Posterior vena cava (tissue), 2 donors: ENCODE measurements at regions not wholly inside any gene's neighbourhood (a gene's known extent, or its start where the extent isn't known, plus 50 kb on each side); places are given as distances from the start of the nearest gene placed in this dataset.

Experiments used
- DNase-seq: peaks from one replicate; pipeline ENCODE4 v3.0.0-alpha.2; 2020; ENCODE audit warnings: low spot score
- intact Hi-C, 2 donors: fragments of 100-400 bp; cut with DNase I; formaldehyde crosslinking; loops; one replicate each; pipeline versions ENCODE4 v1.14.1 to v1.14.2; 2022 to 2023
- donor health status: DM: yes; HTN: yes; CAD: no.
- donor health status: DM: yes; HTN: yes; CAD: no.

DNA sequence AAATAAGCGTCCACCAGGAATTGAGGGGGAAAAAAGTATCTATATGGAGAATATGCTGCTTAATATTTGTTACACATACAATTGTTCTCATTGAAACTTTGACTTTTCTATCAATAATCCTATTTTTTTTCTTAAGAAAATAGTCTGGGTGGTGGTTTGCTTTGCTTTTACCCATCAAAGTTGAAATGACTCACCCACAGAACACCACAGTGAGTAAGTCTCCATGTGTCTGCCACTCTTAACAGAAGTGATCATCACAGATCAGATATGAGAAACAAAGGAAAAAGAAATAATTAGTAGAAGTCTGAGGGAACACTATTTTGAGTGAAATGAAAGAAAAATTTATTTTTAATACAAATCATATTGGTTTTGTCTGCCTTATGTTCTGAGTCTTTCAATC, 742.8 kb downstream of the CDH9 start:
- intact Hi-C loops, result no loop called here
- DNase-seq, result no peak

DNA sequence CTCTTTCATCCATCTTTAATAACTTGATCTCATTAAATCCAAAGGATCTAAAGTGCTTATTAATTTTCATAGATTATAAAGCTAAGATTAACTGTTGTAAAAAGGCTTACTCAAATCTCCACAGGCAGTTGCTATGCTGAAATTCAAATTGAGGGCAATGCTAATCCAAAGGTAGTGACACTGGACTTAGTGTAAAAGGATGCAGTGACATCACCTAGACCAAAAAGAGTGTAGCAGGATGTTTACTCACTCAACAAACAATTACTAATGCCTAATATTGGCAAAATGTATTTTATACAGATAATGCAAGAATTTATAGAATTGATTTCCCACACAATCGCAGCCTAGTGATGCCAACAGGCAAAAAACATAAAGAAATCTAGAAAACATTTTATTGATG, 756.2 kb downstream of the CDH9 start:
- DNase-seq, result no peak
- intact Hi-C loops, result no loop called here

- intact Hi-C loops, result no loop called here
- no peak for DNase-seq
Observed at GRCh38 chr5:26278078-26278477, 760.3 kb downstream of the CDH9 start.

DNA sequence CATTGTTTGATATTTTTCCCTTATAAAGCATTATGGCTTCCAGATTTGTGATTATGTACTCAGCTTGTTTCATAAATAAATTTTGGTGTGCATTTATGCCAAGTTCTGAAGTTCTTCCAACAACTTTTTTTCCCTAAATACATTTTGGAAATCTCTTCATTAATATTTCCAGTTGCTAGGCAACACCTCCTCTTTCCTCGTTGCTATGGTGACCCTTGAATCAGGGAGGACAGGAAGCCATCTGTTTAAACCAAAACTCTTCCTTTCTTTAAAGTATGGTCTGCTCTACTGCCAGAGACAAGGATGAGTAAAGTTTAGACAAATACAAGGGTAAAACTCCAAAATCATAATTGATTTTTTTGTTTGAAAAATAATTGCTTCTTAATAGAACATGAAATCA, 779.3 kb downstream of the CDH9 start:
- no peak for DNase-seq
- intact Hi-C loops, result no loop called here

DNA sequence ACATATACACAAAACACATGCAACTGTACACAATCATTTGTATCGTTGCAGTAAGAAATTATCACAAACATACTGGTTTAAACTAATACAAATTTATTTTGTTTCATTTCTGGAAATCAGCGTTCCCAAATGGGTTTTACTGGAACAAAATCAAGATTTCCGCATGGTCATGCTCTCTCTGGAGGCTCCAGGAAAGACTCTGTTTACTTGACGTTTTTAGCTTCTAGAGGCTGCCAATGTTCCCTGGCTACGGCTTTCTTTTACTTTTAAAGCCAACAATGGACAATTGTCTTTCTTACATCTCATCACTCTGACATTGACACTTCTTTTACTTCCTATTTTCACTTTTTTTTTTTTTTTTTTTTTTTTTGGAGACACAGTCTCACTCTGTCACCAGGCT, 793.1 kb downstream of the CDH9 start:
- DNase-seq, result no peak
- intact Hi-C loops, result no loop called here

GRCh38 chr5:26239588-26239987, 798.8 kb downstream of the CDH9 start:
- intact Hi-C loops, result no loop called here
- no peak for DNase-seq

DNA sequence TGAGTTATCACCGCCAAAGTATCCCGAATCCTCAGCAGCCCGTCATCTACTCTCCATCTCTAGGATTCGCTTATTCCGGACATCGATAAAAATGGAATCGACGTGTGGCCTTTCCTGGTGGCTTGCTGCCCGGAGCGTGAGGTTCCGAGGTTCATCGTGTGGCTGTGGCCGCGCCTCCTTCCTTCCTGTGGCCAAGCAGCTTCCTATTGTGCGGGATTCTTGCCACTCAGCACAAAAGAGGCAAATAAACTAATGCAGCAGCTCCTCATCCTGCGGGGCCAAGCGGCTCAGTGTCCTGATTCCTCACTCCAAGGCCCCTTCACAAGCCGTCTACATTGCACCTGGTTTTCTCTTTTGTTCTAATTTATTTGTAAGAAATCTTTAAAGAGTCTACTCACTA, 800.9 kb downstream of the CDH9 start:
- DNase-seq, result peak; percentile 67
- intact Hi-C loops, result no loop called here

DNA sequence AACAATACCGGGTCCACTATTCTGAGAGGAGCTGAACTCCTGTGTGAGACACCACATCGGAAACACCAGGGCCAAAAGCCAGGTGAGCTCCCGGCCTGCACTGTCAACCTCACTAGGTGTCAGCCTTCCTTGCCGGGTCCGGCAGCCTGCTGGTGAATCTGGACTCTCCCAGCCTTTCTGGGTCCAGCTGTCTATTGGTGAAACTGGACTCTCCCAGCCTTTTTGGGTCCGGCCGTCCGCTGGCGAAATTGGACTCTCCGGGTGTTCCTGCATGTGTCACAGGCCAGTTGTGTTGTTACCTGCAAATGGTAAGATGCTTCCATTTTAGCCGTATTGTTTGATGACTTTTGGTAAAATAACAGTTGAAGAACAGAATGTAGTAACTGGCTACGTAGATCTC, 801.5 kb downstream of the CDH9 start:
- peak; percentile 68 for DNase-seq
- intact Hi-C loops, result no loop called here

- peak; percentile 50 for DNase-seq
- intact Hi-C loops, result no loop called here
Observed at GRCh38 chr5:26232706-26233105, 805.7 kb downstream of the CDH9 start.

DNA sequence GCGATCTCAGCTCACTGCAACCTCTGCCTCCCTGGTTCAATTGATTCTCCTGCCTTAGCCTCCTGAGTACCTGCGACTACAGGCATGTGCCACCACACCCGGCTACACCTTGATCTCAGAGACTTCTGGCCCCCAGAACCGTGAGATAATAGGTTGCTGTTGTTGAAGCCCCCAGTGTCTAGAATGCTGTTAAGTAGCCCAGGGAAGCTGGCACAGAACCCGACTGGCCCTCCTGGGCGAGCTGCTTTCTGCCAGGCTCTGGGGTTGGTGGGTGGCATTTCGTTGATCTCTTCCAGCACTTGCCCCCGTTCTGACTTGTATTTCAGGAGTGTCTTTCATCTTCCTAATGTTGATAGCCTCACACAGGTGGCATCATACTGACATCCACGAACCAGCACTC, 807.1 kb downstream of the CDH9 start:
- intact Hi-C loops, result no loop called here
- peak; percentile 66 for DNase-seq

GRCh38 chr5:26229848-26230247, 808.5 kb downstream of the CDH9 start:
- intact Hi-C loops, result no loop called here
- DNase-seq, result peak; percentile 65

DNA sequence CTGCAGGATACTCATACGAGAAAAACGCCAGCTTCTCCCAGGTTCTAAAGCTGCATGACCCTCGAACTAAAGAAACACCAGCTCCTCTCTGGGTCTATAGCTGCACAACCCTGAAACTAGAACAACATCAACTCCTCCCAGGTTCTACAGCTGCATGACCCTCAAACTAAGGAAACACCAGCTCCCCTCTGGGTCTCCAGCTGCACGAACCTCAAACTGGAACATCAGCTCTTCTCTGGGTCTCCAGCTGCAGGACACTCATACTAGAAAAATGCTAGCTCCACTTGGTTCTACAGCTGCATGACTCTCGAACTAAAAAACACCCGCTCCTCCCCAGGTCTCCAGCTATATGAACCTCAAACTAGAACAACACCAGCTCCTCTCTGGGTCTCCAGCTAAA, 811.1 kb downstream of the CDH9 start:
- intact Hi-C loops, result no loop called here
- no peak for DNase-seq

DNA sequence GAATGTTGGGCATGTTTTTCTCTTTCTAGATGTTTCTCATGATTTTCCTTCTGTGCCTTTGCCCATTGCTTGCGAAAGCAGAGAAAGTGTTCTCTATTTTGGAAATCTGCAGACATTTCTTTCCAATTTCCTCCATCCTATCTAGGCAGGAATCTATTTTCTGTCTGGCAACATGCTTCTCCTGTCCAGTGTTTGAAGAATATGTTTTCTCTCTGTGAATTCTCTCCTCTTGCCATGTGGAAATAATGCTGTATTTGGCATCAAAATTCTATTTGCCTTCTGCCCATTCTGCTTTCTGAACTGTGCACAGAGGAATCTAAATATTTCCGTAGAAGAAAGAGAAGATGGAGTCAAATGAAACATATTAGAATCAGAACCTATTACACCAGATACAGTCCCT, 833.3 kb downstream of the CDH9 start:
- intact Hi-C loops, result no loop called here

DNA sequence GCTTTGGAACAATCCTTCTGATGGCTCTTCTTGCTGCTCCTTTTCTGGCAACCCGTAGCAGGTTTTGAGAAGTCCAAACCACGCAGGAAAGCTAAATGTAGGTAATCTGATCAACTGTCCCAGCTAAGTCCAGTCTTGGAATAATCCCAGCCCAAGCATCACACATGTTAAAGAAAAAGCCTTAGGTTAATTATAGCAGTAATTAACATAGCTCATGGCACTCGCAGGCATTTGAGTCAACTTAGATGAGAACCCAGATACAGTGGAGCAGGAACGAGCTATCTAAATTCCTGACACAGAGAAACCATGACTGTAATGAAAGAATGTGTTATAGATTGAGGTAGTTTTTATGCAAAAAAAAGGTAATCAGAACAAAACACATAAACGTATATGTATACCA, 844.8 kb downstream of the CDH9 start:
- DNase-seq, result no peak
- intact Hi-C loops, result no loop called here

More for the DNA sequence above, 833.3 kb downstream of the CDH9 start:
- DNase-seq, result no peak

DNA sequence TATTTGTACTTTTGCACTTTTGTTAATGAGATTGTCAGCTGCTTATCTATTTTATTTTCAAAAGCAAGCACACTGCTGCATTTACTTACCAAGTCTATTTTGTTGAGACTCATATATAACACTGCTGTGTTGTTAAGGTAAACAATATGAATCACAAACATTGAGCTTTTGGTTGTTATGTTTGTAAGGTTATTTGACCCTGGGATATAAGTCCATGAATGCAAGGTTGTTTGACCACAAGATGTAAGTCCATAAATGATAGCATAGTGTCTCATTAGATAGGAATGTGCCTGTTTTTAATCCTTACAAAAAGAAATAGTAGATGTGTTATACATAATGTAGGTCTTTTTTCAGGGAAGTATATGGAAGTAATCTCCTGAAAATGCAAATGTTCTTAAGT, 845.9 kb downstream of the CDH9 start:
- intact Hi-C loops, result no loop called here
- DNase-seq, result no peak

DNA sequence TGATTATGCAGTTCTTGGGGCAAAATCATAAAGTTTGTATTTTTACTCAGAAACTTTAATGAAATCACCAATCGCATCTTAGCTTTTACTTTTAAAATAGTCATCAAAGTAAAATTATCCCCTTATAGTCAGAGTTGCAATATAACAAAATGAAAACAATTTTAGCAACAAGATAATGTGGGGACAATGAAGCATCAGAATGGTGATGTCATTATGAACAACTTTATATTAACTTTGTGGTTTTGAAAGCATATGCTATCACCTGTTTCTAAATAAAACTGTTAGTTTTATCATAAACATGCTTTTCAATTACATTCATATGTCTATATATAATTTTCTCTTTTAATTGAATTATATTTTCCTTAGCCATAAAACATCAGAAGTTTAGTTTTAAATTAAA, 856.8 kb downstream of the CDH9 start:
- intact Hi-C loops, result no loop called here
- no peak for DNase-seq

GRCh38 chr5:26148569-26149107, 889.7 kb downstream of the CDH9 start:
- intact Hi-C loops, result no loop called here
- no peak for DNase-seq

- intact Hi-C loops, result no loop called here
Observed at GRCh38 chr5:26143259-26143658, 895.1 kb downstream of the CDH9 start.

DNA sequence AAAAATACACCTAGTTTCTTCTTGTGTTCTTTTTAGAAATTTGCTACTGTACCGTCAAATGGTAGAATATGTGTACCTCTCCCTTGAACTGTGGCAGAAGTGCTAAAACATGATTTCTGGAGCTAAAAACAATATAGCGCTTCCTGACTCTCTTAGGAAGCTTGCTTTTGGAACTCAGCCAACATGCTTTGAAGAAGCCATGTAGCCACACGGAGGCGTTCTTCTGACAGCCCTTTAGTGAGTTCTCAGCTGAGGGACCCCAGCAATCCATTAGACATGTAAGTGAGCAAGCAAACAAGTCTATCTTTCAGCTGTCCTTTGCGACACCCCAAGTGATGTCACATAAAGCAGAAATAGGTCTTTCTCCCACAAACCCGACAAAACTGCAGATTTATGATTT, 917.0 kb downstream of the CDH9 start:
- no peak for DNase-seq
- intact Hi-C loops, result no loop called here

More at GRCh38 chr5:26143259-26143658, 895.1 kb downstream of the CDH9 start:
- no peak for DNase-seq

- intact Hi-C loops, result no loop called here
- DNase-seq, result no peak
Observed at GRCh38 chr5:26104175-26104574, 934.2 kb downstream of the CDH9 start.

DNA sequence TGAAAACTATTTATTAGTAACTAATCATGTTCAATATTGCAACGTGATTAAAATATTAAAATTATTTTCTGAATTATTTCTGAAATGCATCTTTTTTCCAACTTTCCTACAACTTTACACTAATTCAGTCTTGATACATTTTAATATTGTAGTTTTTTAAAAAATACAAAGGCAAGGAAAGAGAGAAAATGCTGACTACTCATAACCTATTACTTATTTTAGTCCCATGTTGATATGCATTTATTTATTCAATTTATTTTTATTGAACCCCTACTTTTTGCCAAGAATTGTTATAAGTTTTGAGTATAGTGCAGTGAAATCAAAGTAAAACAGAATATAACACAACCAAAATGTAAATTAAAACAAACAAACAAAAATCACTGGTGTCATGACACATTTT, 978.2 kb downstream of the CDH9 start:
- intact Hi-C loops, result no loop called here
- DNase-seq, result no peak

DNA sequence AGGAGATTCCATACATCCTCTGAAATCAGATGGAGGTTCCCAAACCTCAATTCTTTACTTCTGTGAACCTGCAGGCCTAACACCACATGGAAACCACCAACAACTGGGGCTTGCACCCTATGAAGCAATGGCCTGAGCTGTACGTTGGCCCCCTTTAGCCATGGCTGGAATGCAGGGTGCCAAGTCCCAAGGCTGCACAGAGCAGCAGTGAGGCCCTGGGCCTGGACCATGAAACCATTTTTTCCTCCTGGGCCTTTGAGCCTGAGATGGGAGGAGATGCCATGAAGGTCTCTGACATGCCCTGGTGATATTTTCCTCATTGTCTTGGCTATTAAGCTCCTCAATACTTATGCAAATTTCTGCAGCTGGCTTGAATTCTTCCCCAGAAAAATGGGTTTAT, 983.8 kb downstream of the CDH9 start:
- intact Hi-C loops, result no loop called here
- DNase-seq, result no peak
